HEK293 (cell line): ENCODE measurements at regions not wholly inside any gene's neighbourhood (a gene's known extent, or its start where the extent isn't known, plus 50 kb on each side); places are given as distances from the start of the nearest gene placed in this dataset.

Experiments used
- GLIS1 ChIP-seq: fragments of 450-650 bp; formaldehyde crosslinking; IDR thresholded peaks from 2 replicates; pipeline ENCODE4 v1.5.1; 2016; ENCODE audit warnings: missing biosample characterization, missing genetic modification characterization
- HIC1 ChIP-seq: fragments of 450-650 bp; formaldehyde crosslinking; IDR thresholded peaks from 2 replicates; pipeline ENCODE4 v1.5.1; 2016; ENCODE audit warnings: missing biosample characterization, missing genetic modification characterization
- KLF8 ChIP-seq: fragments of 450-650 bp; formaldehyde crosslinking; IDR thresholded peaks from 2 replicates; pipeline ENCODE4 v1.5.1; 2016; ENCODE audit warnings: missing biosample characterization, missing genetic modification characterization
- MZF1 ChIP-seq: fragments of 450-650 bp; formaldehyde crosslinking; IDR thresholded peaks from 2 replicates; pipeline ENCODE4 v1.5.1; 2017; ENCODE audit warnings: missing biosample characterization, missing genetic modification characterization, borderline replicate concordance
- SCRT1 ChIP-seq: fragments of 450-650 bp; formaldehyde crosslinking; IDR thresholded peaks from 2 replicates; pipeline ENCODE4 v1.5.1; 2016; ENCODE audit warnings: missing biosample characterization, missing genetic modification characterization, borderline replicate concordance
- SP2 ChIP-seq: fragments of 450-650 bp; formaldehyde crosslinking; IDR thresholded peaks from 2 replicates; pipeline ENCODE4 v1.5.1; 2016; ENCODE audit warnings: missing biosample characterization, missing genetic modification characterization
- SP7 ChIP-seq: fragments of 450-650 bp; formaldehyde crosslinking; IDR thresholded peaks from 2 replicates; pipeline ENCODE4 v1.5.1; 2016; ENCODE audit warnings: missing biosample characterization, missing genetic modification characterization
- WT1 ChIP-seq: fragments of 450-650 bp; formaldehyde crosslinking; IDR thresholded peaks from 2 replicates; pipeline ENCODE4 v1.5.1; 2016; ENCODE audit warnings: missing biosample characterization, missing genetic modification characterization
- ZBTB17 ChIP-seq: fragments of 450-650 bp; formaldehyde crosslinking; IDR thresholded peaks from 2 replicates; pipeline ENCODE4 v1.5.1; 2016; ENCODE audit warnings: missing biosample characterization, missing genetic modification characterization
- ZBTB21 ChIP-seq: fragments of 450-650 bp; formaldehyde crosslinking; IDR thresholded peaks from 2 replicates; pipeline ENCODE4 v1.5.1; 2017; ENCODE audit warnings: missing biosample characterization, missing genetic modification characterization
- ZBTB48 ChIP-seq: fragments of 450-650 bp; formaldehyde crosslinking; IDR thresholded peaks from 2 replicates; pipeline ENCODE4 v1.5.1; 2016; ENCODE audit warnings: missing biosample characterization, missing genetic modification characterization
- ZIC2 ChIP-seq: fragments of 450-650 bp; formaldehyde crosslinking; IDR thresholded peaks from 2 replicates; pipeline ENCODE4 v1.5.1; 2016; ENCODE audit warnings: missing biosample characterization, missing genetic modification characterization
- ZNF10 ChIP-seq: fragments of 450-650 bp; formaldehyde crosslinking; IDR thresholded peaks from 2 replicates; pipeline ENCODE4 v1.5.1; 2017; ENCODE audit warnings: missing biosample characterization, missing genetic modification characterization
- ZNF174 ChIP-seq: fragments of 450-650 bp; formaldehyde crosslinking; IDR thresholded peaks from 2 replicates; pipeline ENCODE4 v1.5.0; 2017; ENCODE audit warnings: missing biosample characterization, mild to moderate bottlenecking, missing genetic modification characterization
- ZNF311 ChIP-seq: fragments of 450-650 bp; formaldehyde crosslinking; IDR thresholded peaks from 2 replicates; pipeline ENCODE4 v1.5.1; 2017; ENCODE audit warnings: missing biosample characterization, missing genetic modification characterization, borderline replicate concordance
- ZNF335 ChIP-seq: fragments of 450-650 bp; formaldehyde crosslinking; conservative IDR thresholded peaks from 2 replicates; pipeline ENCODE4 v1.5.1; 2016; ENCODE audit warnings: missing biosample characterization, missing genetic modification characterization
- ZNF354C ChIP-seq: fragments of 450-650 bp; formaldehyde crosslinking; IDR thresholded peaks from 2 replicates; pipeline ENCODE4 v1.5.1; 2016; ENCODE audit warnings: missing biosample characterization, missing genetic modification characterization, low read depth, borderline replicate concordance
- ZNF394 ChIP-seq: fragments of 450-650 bp; formaldehyde crosslinking; IDR thresholded peaks from 2 replicates; pipeline ENCODE4 v1.5.1; 2016; ENCODE audit warnings: missing biosample characterization, missing genetic modification characterization, mild to moderate bottlenecking, moderate library complexity, borderline replicate concordance
- ZNF473 ChIP-seq: fragments of 450-650 bp; formaldehyde crosslinking; IDR thresholded peaks from 2 replicates; pipeline ENCODE4 v1.5.1; 2017; ENCODE audit warnings: missing biosample characterization, missing genetic modification characterization
- ZNF529 ChIP-seq: fragments of 450-650 bp; formaldehyde crosslinking; IDR thresholded peaks from 2 replicates; pipeline ENCODE4 v1.5.1; 2017; ENCODE audit warnings: missing genetic modification characterization, missing biosample characterization; ENCODE audit not compliant: insufficient replicate concordance
- ZNF791 ChIP-seq: fragments of 450-650 bp; formaldehyde crosslinking; IDR thresholded peaks from 2 replicates; pipeline ENCODE4 v1.5.1; 2016; ENCODE audit warnings: missing biosample characterization, missing genetic modification characterization
- ZSCAN30 ChIP-seq: fragments of 450-650 bp; IDR thresholded peaks from 2 replicates; pipeline ENCODE4 v1.5.1; 2018; ENCODE audit warnings: missing biosample characterization, mild to moderate bottlenecking, missing genetic modification characterization, moderate library complexity
- TF ChIP-seq, protein P1 (sequence below): fragments of 450-650 bp; formaldehyde crosslinking; IDR thresholded peaks from 2 replicates; pipeline ENCODE4 v1.5.1; 2016; ENCODE audit warnings: missing biosample characterization, missing genetic modification characterization
- TF ChIP-seq, protein P2 (sequence below): fragments of 450-650 bp; formaldehyde crosslinking; IDR thresholded peaks from 2 replicates; pipeline ENCODE4 v1.5.1; 2017; ENCODE audit warnings: missing biosample characterization, missing genetic modification characterization

DNA sequence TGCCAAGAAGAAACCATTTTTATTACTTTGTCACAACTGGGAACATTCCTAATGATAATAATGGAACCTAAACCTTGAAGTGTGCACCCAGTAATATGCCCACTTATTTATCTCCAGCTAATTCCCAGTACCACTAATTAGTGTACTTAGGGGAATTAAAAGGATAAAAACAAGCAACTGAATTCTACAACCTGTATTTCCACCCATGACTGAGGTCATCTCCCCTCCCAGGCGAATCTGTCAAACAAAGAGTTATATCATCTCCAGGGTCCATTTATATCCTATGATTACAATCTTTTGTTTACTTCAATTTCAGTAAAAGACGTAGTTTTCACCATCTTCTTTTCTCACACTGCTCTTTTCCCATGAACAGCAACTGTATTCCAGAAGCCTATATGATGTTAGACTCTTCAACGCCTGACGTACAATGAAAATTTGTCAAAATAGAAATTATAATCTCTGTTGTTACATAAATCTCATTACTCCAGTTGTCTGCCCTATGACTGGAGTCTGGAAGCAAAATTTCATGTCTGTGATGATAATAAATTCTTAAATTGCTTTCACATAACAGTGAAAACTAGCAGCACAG is 177.6 kb downstream of the GOLIM4 start (continued):
- 0 out of 2 replicates have a peak, but pooled peaks have one; percentile 25 for TF ChIP-seq SP2 (tag by site-specific recombination)
- no peak for TF ChIP-seq ZNF354C (tag by site-specific recombination)
- TF ChIP-seq, protein P1, sequence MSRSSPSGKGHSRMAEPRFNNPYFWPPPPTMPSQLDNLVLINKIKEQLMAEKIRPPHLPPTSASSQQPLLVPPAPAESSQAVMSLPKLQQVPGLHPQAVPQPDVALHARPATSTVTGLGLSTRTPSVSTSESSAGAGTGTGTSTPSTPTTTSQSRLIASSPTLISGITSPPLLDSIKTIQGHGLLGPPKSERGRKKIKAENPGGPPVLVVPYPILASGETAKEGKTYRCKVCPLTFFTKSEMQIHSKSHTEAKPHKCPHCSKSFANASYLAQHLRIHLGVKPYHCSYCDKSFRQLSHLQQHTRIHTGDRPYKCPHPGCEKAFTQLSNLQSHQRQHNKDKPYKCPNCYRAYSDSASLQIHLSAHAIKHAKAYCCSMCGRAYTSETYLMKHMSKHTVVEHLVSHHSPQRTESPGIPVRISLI (tag by site-specific recombination) = peak; percentile 92
- 0 out of 2 replicates have a peak, but pooled peaks have one; percentile 39 for TF ChIP-seq KLF8
- TF ChIP-seq, protein P2, sequence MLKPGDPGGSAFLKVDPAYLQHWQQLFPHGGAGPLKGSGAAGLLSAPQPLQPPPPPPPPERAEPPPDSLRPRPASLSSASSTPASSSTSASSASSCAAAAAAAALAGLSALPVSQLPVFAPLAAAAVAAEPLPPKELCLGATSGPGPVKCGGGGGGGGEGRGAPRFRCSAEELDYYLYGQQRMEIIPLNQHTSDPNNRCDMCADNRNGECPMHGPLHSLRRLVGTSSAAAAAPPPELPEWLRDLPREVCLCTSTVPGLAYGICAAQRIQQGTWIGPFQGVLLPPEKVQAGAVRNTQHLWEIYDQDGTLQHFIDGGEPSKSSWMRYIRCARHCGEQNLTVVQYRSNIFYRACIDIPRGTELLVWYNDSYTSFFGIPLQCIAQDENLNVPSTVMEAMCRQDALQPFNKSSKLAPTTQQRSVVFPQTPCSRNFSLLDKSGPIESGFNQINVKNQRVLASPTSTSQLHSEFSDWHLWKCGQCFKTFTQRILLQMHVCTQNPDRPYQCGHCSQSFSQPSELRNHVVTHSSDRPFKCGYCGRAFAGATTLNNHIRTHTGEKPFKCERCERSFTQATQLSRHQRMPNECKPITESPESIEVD (tag by site-specific recombination) = peak; percentile 88
- TF ChIP-seq ZBTB21 = no peak
- TF ChIP-seq SP7 (tag by site-specific recombination) = peak; percentile 90
- TF ChIP-seq WT1 (tag by site-specific recombination) = peak; percentile 81
- 0 out of 2 replicates have a peak, but pooled peaks have one; percentile 8 for TF ChIP-seq GLIS1 (tag by site-specific recombination)
- no peak for TF ChIP-seq ZBTB48 (tag by site-specific recombination)
- TF ChIP-seq ZIC2 (tag by site-specific recombination) = no peak
- TF ChIP-seq ZNF174 (tag by site-specific recombination) = no peak
- TF ChIP-seq HIC1 = peak; percentile 54
- no peak for TF ChIP-seq ZNF791 (tag by site-specific recombination)
- no peak for TF ChIP-seq ZNF473
- peak; percentile 72 for TF ChIP-seq ZBTB17 (tag by site-specific recombination)
- TF ChIP-seq ZNF10 (tag by site-specific recombination) = 0 out of 2 replicates have a peak, but pooled peaks have one; percentile 24
- no peak for TF ChIP-seq ZNF529
- TF ChIP-seq ZNF394 = peak; percentile 41; the same call in 1 of the 2 replicates
- no peak for TF ChIP-seq ZNF311 (tag by site-specific recombination)
- TF ChIP-seq ZSCAN30 (tag by site-specific recombination) = 0 out of 2 replicates have a peak, but pooled peaks have one; percentile 26
- peak; percentile 45; the same call in 1 of the 2 replicates for TF ChIP-seq MZF1 (tag by site-specific recombination)
- TF ChIP-seq ZNF335 = no peak
- 0 out of 2 replicates have a peak, but pooled peaks have one; percentile 25 for TF ChIP-seq SCRT1 (tag by site-specific recombination)
